GM13977 (cell line): ENCODE measurements at regions not wholly inside any gene's neighbourhood (a gene's known extent, or its start where the extent isn't known, plus 50 kb on each side); places are given as distances from the start of the nearest gene placed in this dataset.

ENCODE experiments used
- DNase-seq: peaks from one replicate; pipeline ENCODE4 v3.0.0; 2012; ENCODE audit warnings: low spot score
- CTCF ChIP-seq: IDR thresholded peaks from 2 replicates; pipeline ENCODE4 v1.5.1; 2012; ENCODE audit warnings: mild to moderate bottlenecking, control low read depth; ENCODE audit not compliant: insufficient read depth; ENCODE audit errors: extremely low read depth, missing control alignments
- in situ Hi-C: fragments of 300-500 bp; cut with MboI; formaldehyde crosslinking; loops from one replicate; pipeline ENCODE4 v1.12.0; 2022; ENCODE audit warnings: low sequenced_read_pairs, low pct_unique_long_range_greater_than_20kb, mixed read lengths, inconsistent platforms; ENCODE audit not compliant: unreplicated experiment

- in situ Hi-C loops: no loop called here
- DNase-seq: no peak
- TF ChIP-seq CTCF: no peak
Observed at GRCh38 chr16:63385714-63386432, 1349.6 kb upstream of the CDH8 start.

DNA sequence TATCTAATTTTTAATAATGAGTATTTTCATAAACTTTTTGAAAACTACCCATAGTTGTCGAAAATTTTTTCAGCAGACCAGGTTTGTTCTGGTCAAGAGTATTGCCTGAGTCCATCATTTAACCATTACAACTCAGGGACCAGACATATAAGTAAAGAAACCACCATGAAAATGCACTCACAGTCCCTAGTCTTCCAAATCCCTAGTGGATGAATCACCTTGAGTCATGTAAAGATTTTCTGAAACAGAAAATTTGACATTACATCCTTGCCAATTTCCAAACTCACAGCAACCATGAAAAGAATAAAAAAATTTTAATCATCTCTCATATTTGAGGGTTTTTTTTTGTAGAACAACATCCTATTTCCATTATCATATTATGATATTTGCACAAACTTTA lies 1337.5 kb upstream of the CDH8 start:
- DNase-seq: no peak
- in situ Hi-C loops: loop anchor here (25.0 kb wide), 1 partner anchor 1739 kb away; the partner anchor contains the start of gene CDH11
- no peak for TF ChIP-seq CTCF

- in situ Hi-C loops: loop anchor here (25.0 kb wide), 1 partner anchor 1739 kb away; the partner anchor contains the start of gene CDH11
- TF ChIP-seq CTCF: no peak
- no peak for DNase-seq
Observed at GRCh38 chr16:63372815-63373214, 1336.6 kb upstream of the CDH8 start.

GRCh38 chr16:63372283-63372682 lies 1336.0 kb upstream of the CDH8 start:
- DNase-seq: no peak
- TF ChIP-seq CTCF: no peak
- in situ Hi-C loops: loop anchor here (25.0 kb wide), 1 partner anchor 1740 kb away; the partner anchor contains the start of gene CDH11

GRCh38 chr16:63365649-63366304 lies 1329.5 kb upstream of the CDH8 start:
- TF ChIP-seq CTCF: no peak
- in situ Hi-C loops: loop anchor here (25.0 kb wide), 1 partner anchor 1747 kb away; the partner anchor contains the start of gene CDH11
- DNase-seq: no peak

GRCh38 chr16:63363738-63364137 lies 1327.5 kb upstream of the CDH8 start:
- TF ChIP-seq CTCF: no peak
- in situ Hi-C loops: loop anchor here (25.0 kb wide), 1 partner anchor 1749 kb away; the partner anchor contains the start of gene CDH11
- no peak for DNase-seq
